ENCODE measurements at regions not wholly inside any gene's neighbourhood (a gene's known extent, or its start where the extent isn't known, plus 50 kb on each side); places are given as distances from the start of the nearest gene placed in this dataset.

- Mint-ChIP-seq H3K4me1 (ENCODE audit: low read depth, unreplicated experiment) (peaks cover 8% of the 10 kb centered on the region), H3K27ac (ENCODE audit: unreplicated experiment) (peak overlapping the region; percentile 36), H3K36me3 (ENCODE audit: unreplicated experiment) (no peaks in the 10 kb centered on the region), H3K4me3 (ENCODE audit: unreplicated experiment) (peak overlapping the region; percentile 91), H3K9me3 (ENCODE audit: unreplicated experiment) (peaks cover 8% of the 10 kb centered on the region), H3K27me3 (ENCODE audit: unreplicated experiment) (peaks cover 3% of the 10 kb centered on the region)
- peak; percentile 21 for DNase-seq
- no peak for TF ChIP-seq CTCF (IDR thresholded peaks at IDR 0.05; ENCODE audit: partially characterized antibody, unreplicated experiment)
Observed at GRCh38 chr4:82043081-82043808, 330.5 kb downstream of the HNRNPD start.

GRCh38 chr4:82042042-82042441 is 331.7 kb downstream of the HNRNPD start:
- Mint-ChIP-seq H3K27ac (ENCODE audit: unreplicated experiment) (no peak overlapping the region), H3K27me3 (ENCODE audit: unreplicated experiment) (no peaks in the 10 kb centered on the region), H3K4me3 (ENCODE audit: unreplicated experiment) (peak overlapping the region; percentile 36), H3K36me3 (ENCODE audit: unreplicated experiment) (no peaks in the 10 kb centered on the region), H3K9me3 (ENCODE audit: unreplicated experiment) (peaks cover 8% of the 10 kb centered on the region), H3K4me1 (ENCODE audit: low read depth, unreplicated experiment) (peaks cover 8% of the 10 kb centered on the region)
- no peak for DNase-seq
- no peak for TF ChIP-seq CTCF (IDR thresholded peaks at IDR 0.05; ENCODE audit: partially characterized antibody, unreplicated experiment)

GRCh38 chr4:82038936-82039335 is 334.9 kb downstream of the HNRNPD start:
- peaks cover 11% of the 10 kb centered on the region for H3K4me1 Mint-ChIP-seq (ENCODE audit: low read depth, unreplicated experiment)

GRCh38 chr4:82036181-82036580 is 337.6 kb downstream of the HNRNPD start:
- Mint-ChIP-seq H3K9me3 (ENCODE audit: unreplicated experiment) (peaks cover 4% of the 10 kb centered on the region), H3K36me3 (ENCODE audit: unreplicated experiment) (no peaks in the 10 kb centered on the region), H3K4me3 (ENCODE audit: unreplicated experiment) (no peak overlapping the region), H3K4me1 (ENCODE audit: low read depth, unreplicated experiment) (peaks cover 19% of the 10 kb centered on the region), H3K27me3 (ENCODE audit: unreplicated experiment) (peaks cover 2% of the 10 kb centered on the region), H3K27ac (ENCODE audit: unreplicated experiment) (no peak overlapping the region)
- no peak for TF ChIP-seq CTCF (IDR thresholded peaks at IDR 0.05; ENCODE audit: partially characterized antibody, unreplicated experiment)
- no peak for DNase-seq

More at GRCh38 chr4:82038936-82039335, 334.9 kb downstream of the HNRNPD start:
- Mint-ChIP-seq H3K27me3 (ENCODE audit: unreplicated experiment) (no peaks in the 10 kb centered on the region), H3K4me3 (ENCODE audit: unreplicated experiment) (no peak overlapping the region), H3K9me3 (ENCODE audit: unreplicated experiment) (peaks cover 6% of the 10 kb centered on the region), H3K27ac (ENCODE audit: unreplicated experiment) (no peak overlapping the region), H3K36me3 (ENCODE audit: unreplicated experiment) (no peaks in the 10 kb centered on the region)
- TF ChIP-seq CTCF (IDR thresholded peaks at IDR 0.05; ENCODE audit: partially characterized antibody, unreplicated experiment), result no peak
- no peak for DNase-seq

- DNase-seq, result no peak
- Mint-ChIP-seq H3K36me3 (ENCODE audit: unreplicated experiment) (no peaks in the 10 kb centered on the region), H3K27me3 (ENCODE audit: unreplicated experiment) (peaks cover 2% of the 10 kb centered on the region), H3K9me3 (ENCODE audit: unreplicated experiment) (peaks cover 6% of the 10 kb centered on the region), H3K4me3 (ENCODE audit: unreplicated experiment) (no peak overlapping the region), H3K27ac (ENCODE audit: unreplicated experiment) (no peak overlapping the region), H3K4me1 (ENCODE audit: low read depth, unreplicated experiment) (peaks cover 27% of the 10 kb centered on the region)
- no peak for TF ChIP-seq CTCF (IDR thresholded peaks at IDR 0.05; ENCODE audit: partially characterized antibody, unreplicated experiment)
Observed at GRCh38 chr4:82034878-82035277, 338.9 kb downstream of the HNRNPD start.
